ENCODE measurements at regions not wholly inside any gene's neighbourhood (a gene's known extent, or its start where the extent isn't known, plus 50 kb on each side); places are given as distances from the start of the nearest gene placed in this dataset.

- DNase-seq: no peak
- H3K9me3 ChIP-seq: no peaks in the 10 kb centered on the region
- intact Hi-C loops (cut with DNase I): no loop called here
- no peaks in the 10 kb centered on the region for H3K27me3 ChIP-seq
- H3K4me3 ChIP-seq: no peak overlapping the region
- no peak overlapping the region for H3K27ac ChIP-seq
- TF ChIP-seq CTCF (IDR thresholded peaks at IDR 0.05): no peak
- TF ChIP-seq POLR2A (IDR thresholded peaks at IDR 0.05): no peak
- ATAC-seq: no peak
- H3K4me1 ChIP-seq: no peaks in the 10 kb centered on the region
- no peaks in the 10 kb centered on the region for H3K36me3 ChIP-seq (replicated peaks in 1 of 2; ENCODE audit: insufficient read depth in 1 of 2, low read depth in 2 of 2)
Observed at GRCh38 chr3:164550857-164551256, 527.4 kb downstream of the SI start.

GRCh38 chr3:164539215-164539614 is 539.1 kb downstream of the SI start:
- H3K9me3 ChIP-seq: no peaks in the 10 kb centered on the region
- H3K27ac ChIP-seq: no peak overlapping the region
- no peak overlapping the region for H3K4me3 ChIP-seq
- TF ChIP-seq CTCF (IDR thresholded peaks at IDR 0.05) (no peak), POLR2A (IDR thresholded peaks at IDR 0.05) (no peak)
- DNase-seq (peak; percentile 26 to 63 (median 46)), ATAC-seq (peak; percentile 63)
- intact Hi-C loops (cut with DNase I): no loop called here
- H3K27me3 ChIP-seq: no peaks in the 10 kb centered on the region
- no peaks in the 10 kb centered on the region for H3K36me3 ChIP-seq (replicated peaks in 1 of 2; ENCODE audit: insufficient read depth in 1 of 2, low read depth in 2 of 2)
- H3K4me1 ChIP-seq: no peaks in the 10 kb centered on the region
- 23 to 30% methylated on average over 2 of the region's 2 CpGs for WGBS, 2 donors

GRCh38 chr3:164537485-164537884 is 540.8 kb downstream of the SI start:
- no peak for DNase-seq
- intact Hi-C loops (cut with DNase I): no loop called here
- H3K27ac ChIP-seq: no peak overlapping the region
- H3K4me3 ChIP-seq: no peak overlapping the region
- ATAC-seq: no peak
- H3K27me3 ChIP-seq: no peaks in the 10 kb centered on the region
- H3K36me3 ChIP-seq (replicated peaks in 1 of 2; ENCODE audit: insufficient read depth in 1 of 2, low read depth in 2 of 2): no peaks in the 10 kb centered on the region
- H3K9me3 ChIP-seq: no peaks in the 10 kb centered on the region
- no peak for TF ChIP-seq POLR2A (IDR thresholded peaks at IDR 0.05)
- no peak for TF ChIP-seq CTCF (IDR thresholded peaks at IDR 0.05)
- H3K4me1 ChIP-seq: no peaks in the 10 kb centered on the region

DNA sequence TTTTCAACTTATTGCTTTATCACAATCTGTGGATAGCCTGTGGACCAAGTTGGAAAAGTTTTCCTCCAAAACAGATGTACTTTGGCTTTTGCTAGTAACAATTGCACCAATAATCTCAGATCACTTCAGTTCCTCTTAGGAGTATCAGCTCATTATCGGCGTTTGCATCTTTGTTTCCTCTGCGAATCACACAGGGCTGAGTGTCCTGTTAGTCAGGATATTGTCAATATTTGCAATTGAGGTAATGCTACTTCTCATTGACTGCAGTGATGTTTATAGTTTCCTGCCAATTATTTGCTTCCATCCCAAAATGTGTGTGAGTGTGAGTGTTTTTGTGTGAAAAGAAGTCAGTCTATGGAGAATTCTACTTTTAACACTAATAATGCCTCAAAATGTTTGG is 545.0 kb downstream of the SI start:
- Histone ChIP-seq H3K4me1 (no peaks in the 10 kb centered on the region), H3K27ac (no peak overlapping the region), H3K27me3 (no peaks in the 10 kb centered on the region), H3K4me3 (no peak overlapping the region), H3K36me3 (replicated peaks in 1 of 2; ENCODE audit: insufficient read depth in 1 of 2, low read depth in 2 of 2) (no peaks in the 10 kb centered on the region), H3K9me3 (no peaks in the 10 kb centered on the region)
- WGBS, 2 donors: 63 to 69% methylated on average over 3 of the region's 3 CpGs
- DNase-seq (no peak), ATAC-seq (no peak)
- intact Hi-C loops (cut with DNase I): no loop called here
- TF ChIP-seq POLR2A (IDR thresholded peaks at IDR 0.05) (no peak), CTCF (IDR thresholded peaks at IDR 0.05) (no peak)

- DNase-seq (no peak), ATAC-seq (no peak)
- H3K9me3 ChIP-seq: no peaks in the 10 kb centered on the region
- intact Hi-C loops (cut with DNase I): no loop called here
- H3K4me1 ChIP-seq: no peaks in the 10 kb centered on the region
- no peaks in the 10 kb centered on the region for H3K36me3 ChIP-seq (replicated peaks in 1 of 2; ENCODE audit: insufficient read depth in 1 of 2, low read depth in 2 of 2)
- no peak overlapping the region for H3K27ac ChIP-seq
- H3K4me3 ChIP-seq: no peak overlapping the region
- TF ChIP-seq POLR2A (IDR thresholded peaks at IDR 0.05): no peak
- TF ChIP-seq CTCF (IDR thresholded peaks at IDR 0.05): no peak
- no peaks in the 10 kb centered on the region for H3K27me3 ChIP-seq
- WGBS, 2 donors: 86 to 90% methylated on average over 2 of the region's 2 CpGs
Observed at GRCh38 chr3:164526250-164526649, 552.0 kb downstream of the SI start.
